ENCODE measurements at regions not wholly inside any gene's neighbourhood (a gene's known extent, or its start where the extent isn't known, plus 50 kb on each side); places are given as distances from the start of the nearest gene placed in this dataset.

DNA sequence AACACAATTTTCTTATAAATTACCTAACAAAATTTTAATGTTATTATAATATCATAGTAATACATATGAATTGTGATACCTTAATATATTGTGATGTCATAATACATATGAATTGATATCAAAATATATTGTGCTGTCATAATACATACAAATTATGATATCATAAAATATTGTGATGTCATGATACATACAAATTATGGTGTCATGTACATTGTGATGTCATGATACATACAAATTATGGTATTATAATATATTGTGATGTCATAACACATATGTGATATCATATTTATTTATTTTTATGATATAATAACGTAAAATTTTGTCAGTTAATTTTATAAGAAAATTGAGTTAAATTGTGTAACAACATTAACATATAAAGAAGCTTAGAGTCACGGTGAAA is 1927.2 kb downstream of the TP53TG3F start:
- DNase-seq (ENCODE audit: low read depth), result no peak
- H3K4me3 ChIP-seq (ENCODE audit: low read depth, low read length), result no peak overlapping the region
- TF ChIP-seq CTCF (conservative IDR thresholded peaks at IDR 0.05; ENCODE audit: low read depth, low read length), result no peak

GRCh38 chr16:35391328-35391727 is 1931.9 kb downstream of the TP53TG3F start:
- DNase-seq (ENCODE audit: low read depth), result peak; percentile 3

DNA sequence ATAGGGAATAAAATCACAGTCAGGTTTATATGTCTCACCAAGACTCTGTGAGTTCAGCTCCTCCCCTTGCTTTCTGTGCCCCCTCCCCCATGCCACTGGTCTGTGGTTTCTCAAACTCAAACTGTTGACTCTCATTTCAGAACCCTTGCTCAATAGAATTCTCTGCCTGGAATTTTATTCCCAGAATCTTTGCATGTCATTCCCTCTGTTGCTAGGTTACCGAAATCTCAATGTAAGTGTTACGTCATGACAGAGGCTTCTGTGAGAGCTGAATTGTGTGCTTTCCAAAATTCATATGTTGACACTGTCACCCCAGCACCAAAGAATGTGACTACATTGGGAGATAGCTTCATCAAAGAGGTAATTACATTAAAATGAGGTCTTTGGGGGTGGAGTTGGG is 1938.8 kb downstream of the TP53TG3F start:
- no peak overlapping the region for H3K4me3 ChIP-seq (ENCODE audit: low read depth, low read length)
- no peak for TF ChIP-seq CTCF (conservative IDR thresholded peaks at IDR 0.05; ENCODE audit: low read depth, low read length)
- DNase-seq (ENCODE audit: low read depth), result no peak

More at GRCh38 chr16:35391328-35391727, 1931.9 kb downstream of the TP53TG3F start:
- no peak overlapping the region for H3K4me3 ChIP-seq (ENCODE audit: low read depth, low read length)
- TF ChIP-seq CTCF (conservative IDR thresholded peaks at IDR 0.05; ENCODE audit: low read depth, low read length), result peak; percentile 59

DNA sequence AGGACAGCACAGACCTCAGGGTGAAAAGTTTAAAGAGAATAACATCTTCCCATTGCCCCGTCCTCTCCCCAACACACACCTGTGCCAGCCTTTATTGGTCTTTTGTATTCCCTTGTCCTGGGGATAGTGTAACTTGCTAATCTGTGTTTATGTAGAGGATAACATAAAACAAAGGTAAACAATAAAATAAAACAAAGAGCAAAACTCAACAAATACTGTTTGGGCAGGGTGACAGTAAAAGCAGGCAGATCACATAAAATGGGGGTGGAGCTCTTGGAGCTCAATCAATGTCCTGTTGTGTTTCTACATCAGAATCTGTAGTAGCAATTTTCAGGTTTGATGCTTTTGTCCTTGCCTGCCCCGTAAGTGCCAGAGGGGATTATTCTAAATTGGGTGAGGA is 1939.7 kb downstream of the TP53TG3F start:
- no peak overlapping the region for H3K4me3 ChIP-seq (ENCODE audit: low read depth, low read length)
- no peak for DNase-seq (ENCODE audit: low read depth)
- no peak for TF ChIP-seq CTCF (conservative IDR thresholded peaks at IDR 0.05; ENCODE audit: low read depth, low read length)

- H3K4me3 ChIP-seq (ENCODE audit: low read depth, low read length), result no peak overlapping the region
- DNase-seq (ENCODE audit: low read depth), result no peak
- TF ChIP-seq CTCF (conservative IDR thresholded peaks at IDR 0.05; ENCODE audit: low read depth, low read length), result no peak
Measured at GRCh38 chr16:35404273-35404672, 1944.9 kb downstream of the TP53TG3F start.

GRCh38 chr16:35405526-35405925 is 1946.1 kb downstream of the TP53TG3F start:
- no peak overlapping the region for H3K4me3 ChIP-seq (ENCODE audit: low read depth, low read length)
- no peak for DNase-seq (ENCODE audit: low read depth)
- no peak for TF ChIP-seq CTCF (conservative IDR thresholded peaks at IDR 0.05; ENCODE audit: low read depth, low read length)

- TF ChIP-seq CTCF (conservative IDR thresholded peaks at IDR 0.05; ENCODE audit: low read depth, low read length), result no peak
- no peak overlapping the region for H3K4me3 ChIP-seq (ENCODE audit: low read depth, low read length)
- no peak for DNase-seq (ENCODE audit: low read depth)
Measured at GRCh38 chr16:35409503-35409902, 1950.1 kb downstream of the TP53TG3F start.
